ENCODE measurements at regions not wholly inside any gene's neighbourhood (a gene's known extent, or its start where the extent isn't known, plus 50 kb on each side); places are given as distances from the start of the nearest gene placed in this dataset.

GRCh38 chr5:167855818-167856217 is 435.6 kb upstream of the WWC1 start:
- TF ChIP-seq CTCF (IDR thresholded peaks at IDR 0.05) (no peak), POLR2A (IDR thresholded peaks at IDR 0.05) (no peak)
